Rectal smooth muscle tissue (tissue), 1 donor: ENCODE measurements at regions not wholly inside any gene's neighbourhood (a gene's known extent, or its start where the extent isn't known, plus 50 kb on each side); places are given as distances from the start of the nearest gene placed in this dataset.

Experiments used
- H3K27ac ChIP-seq: one replicate; pipeline ENCODE4 v1.7.0; 2013; ENCODE audit warnings: low read depth, low read length, inconsistent platforms
- H3K27me3 ChIP-seq: one replicate; pipeline ENCODE4 v1.7.0; 2013; ENCODE audit warnings: low read length; ENCODE audit not compliant: control insufficient read depth, insufficient read depth
- H3K36me3 ChIP-seq: one replicate; pipeline ENCODE4 v1.7.0; 2013; ENCODE audit warnings: low read length; ENCODE audit not compliant: control insufficient read depth, insufficient read depth
- H3K4me1 ChIP-seq: one replicate; pipeline ENCODE4 v1.7.0; 2013; ENCODE audit warnings: low read length; ENCODE audit not compliant: control insufficient read depth, insufficient read depth
- H3K4me3 ChIP-seq: one replicate; pipeline ENCODE4 v1.7.0; 2013; ENCODE audit warnings: low read length
- H3K9ac ChIP-seq: one replicate; pipeline ENCODE4 v1.7.0; 2013; ENCODE audit warnings: low read length

DNA sequence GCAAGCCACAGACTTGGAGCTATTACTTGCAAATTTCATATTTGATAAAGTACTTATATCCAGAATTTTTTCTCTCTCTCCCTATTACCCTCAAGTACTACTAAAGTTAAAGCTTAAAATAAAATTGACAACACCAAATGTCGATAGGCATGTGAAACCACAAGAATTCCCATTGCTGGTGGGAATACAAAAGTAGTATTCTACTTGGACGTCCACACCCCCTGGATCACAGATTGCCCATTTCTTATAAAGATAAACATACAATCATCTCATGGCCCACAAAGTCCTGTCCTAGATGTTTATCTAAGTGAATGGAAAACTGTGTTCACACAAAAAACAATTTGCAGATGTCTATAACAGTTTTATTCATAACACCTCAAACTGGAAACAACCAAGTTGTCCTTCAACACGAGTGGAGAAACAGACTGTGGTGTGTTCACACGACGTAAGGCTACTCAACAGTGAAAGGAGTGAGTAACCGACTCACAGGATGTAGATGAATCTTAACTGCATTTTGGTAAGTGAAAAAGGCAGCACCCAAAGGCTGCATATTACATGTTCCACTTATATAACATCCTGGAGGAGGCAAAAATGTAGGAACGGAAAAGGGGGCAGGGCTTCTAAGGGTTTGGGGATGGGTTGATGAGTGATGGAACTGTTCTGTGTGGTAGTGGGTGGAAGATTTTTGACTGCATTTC lies 297.4 kb downstream of the THBS2 start:
- H3K36me3 ChIP-seq, result no peaks in the 10 kb centered on the region
- no peak overlapping the region for H3K27ac ChIP-seq
- no peak overlapping the region for H3K9ac ChIP-seq
- H3K27me3 ChIP-seq, result no peaks in the 10 kb centered on the region
- no peak overlapping the region for H3K4me3 ChIP-seq
- peaks cover 14% of the 10 kb centered on the region for H3K4me1 ChIP-seq

DNA sequence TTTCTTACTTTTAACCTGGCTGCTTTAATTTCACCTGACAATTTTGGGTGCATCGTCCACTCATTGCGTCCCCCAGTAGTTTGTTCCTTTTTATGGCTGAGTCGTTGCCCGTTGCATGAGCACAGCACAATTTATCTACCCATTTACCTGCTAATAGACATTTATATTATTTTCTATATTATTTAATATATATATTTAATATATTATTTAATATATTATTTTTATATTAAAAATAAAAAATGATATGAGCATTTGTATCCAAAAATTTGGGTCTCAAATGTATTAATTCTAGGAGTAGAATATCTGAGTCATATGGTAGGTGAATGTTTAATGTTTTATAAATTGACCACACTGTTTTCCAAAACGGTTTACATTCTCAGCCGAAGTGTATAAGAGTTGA lies 300.2 kb downstream of the THBS2 start:
- Histone ChIP-seq H3K27ac (no peak overlapping the region), H3K27me3 (no peaks in the 10 kb centered on the region), H3K9ac (no peak overlapping the region), H3K4me1 (peaks cover 37% of the 10 kb centered on the region), H3K36me3 (no peaks in the 10 kb centered on the region), H3K4me3 (no peak overlapping the region)

DNA sequence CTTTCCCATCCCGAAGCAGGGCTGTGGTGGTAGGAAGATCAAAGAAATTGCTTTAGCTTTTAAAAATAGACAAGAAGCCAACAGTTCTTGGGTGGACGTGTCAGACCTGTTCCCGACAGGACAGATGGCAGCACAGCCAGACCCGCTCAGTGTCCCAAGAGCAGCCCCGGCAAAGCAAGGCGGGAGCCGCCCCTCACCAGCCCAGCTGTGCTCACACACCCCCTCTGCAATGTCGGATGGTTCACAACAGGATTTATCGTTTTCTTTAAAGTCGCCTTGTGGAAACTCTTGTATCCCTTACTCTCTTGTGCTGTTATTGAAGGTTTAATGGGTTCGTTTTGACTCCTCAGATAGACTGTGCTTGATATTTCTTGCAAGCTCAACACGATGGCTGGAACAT lies 302.4 kb downstream of the THBS2 start:
- Histone ChIP-seq H3K4me3 (peak overlapping the region; percentile 35), H3K27me3 (no peaks in the 10 kb centered on the region), H3K4me1 (peaks cover 36% of the 10 kb centered on the region), H3K36me3 (no peaks in the 10 kb centered on the region), H3K9ac (no peak overlapping the region), H3K27ac (peak overlapping the region; percentile 87)

DNA sequence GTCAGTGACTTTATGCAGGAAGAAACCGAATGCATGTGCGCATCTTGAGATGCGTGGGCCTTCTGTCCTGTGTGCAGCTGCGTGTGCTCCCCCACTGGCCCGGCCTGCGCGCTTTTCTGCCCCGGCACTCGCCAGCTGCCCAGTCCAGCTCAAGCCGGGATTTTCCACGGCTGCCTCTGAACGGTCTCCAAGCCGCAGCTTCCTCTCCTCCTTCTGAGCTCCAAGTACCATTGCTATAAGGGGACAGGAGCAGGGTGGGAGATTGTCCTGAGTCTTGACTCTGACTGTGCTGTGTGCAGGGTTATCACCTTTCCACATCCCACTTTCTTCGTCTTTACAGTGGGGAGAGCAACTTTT lies 302.8 kb downstream of the THBS2 start:
- no peaks in the 10 kb centered on the region for H3K36me3 ChIP-seq
- peaks cover 36% of the 10 kb centered on the region for H3K4me1 ChIP-seq
- no peaks in the 10 kb centered on the region for H3K27me3 ChIP-seq
- H3K27ac ChIP-seq, result peak overlapping the region; percentile 87
- peak overlapping the region; percentile 35 for H3K4me3 ChIP-seq
- no peak overlapping the region for H3K9ac ChIP-seq

DNA sequence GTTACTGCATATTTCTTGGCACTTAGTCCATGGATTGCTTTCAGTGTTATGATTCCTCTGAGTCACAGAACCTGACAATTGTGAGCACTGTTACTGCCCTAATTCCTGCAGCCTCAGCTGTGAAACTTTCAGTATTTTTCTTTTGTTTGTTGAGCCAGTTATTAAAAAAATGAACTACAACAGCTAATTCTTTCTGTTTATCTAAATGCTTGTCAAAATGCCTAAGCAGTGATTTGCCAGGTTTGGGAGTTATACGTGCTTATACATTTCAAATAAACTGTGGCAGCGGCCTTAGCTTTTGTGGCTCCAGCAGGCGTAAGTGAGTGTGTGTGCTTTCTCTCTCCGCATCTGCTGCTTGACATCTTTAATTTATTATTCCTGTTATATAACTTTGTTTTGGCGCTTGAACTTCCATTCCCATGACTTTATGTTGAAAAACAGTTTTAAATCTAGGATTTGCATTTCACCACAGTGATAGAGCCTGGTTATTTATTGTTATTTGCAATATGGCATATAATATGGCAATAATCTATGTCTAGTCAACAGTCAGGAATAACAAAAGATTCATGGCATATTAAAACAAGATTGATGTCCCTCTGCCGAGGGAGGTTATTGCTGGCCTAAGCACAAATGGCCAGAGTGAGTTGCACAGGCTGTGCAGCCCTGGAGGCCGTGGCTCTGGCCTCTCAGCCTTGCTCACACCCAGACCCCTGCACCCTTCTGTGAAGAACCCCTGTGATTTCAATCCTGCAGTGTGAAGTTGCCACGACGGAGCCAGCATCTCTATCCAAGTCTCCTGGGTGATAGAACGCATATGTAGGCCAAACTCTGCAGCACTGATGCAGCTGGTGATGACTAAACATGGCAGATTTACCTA lies 303.4 kb downstream of the THBS2 start:
- Histone ChIP-seq H3K27ac (peak overlapping the region; percentile 87), H3K4me3 (peak overlapping the region; percentile 20), H3K9ac (no peak overlapping the region), H3K27me3 (no peaks in the 10 kb centered on the region), H3K36me3 (no peaks in the 10 kb centered on the region), H3K4me1 (peaks cover 36% of the 10 kb centered on the region)

DNA sequence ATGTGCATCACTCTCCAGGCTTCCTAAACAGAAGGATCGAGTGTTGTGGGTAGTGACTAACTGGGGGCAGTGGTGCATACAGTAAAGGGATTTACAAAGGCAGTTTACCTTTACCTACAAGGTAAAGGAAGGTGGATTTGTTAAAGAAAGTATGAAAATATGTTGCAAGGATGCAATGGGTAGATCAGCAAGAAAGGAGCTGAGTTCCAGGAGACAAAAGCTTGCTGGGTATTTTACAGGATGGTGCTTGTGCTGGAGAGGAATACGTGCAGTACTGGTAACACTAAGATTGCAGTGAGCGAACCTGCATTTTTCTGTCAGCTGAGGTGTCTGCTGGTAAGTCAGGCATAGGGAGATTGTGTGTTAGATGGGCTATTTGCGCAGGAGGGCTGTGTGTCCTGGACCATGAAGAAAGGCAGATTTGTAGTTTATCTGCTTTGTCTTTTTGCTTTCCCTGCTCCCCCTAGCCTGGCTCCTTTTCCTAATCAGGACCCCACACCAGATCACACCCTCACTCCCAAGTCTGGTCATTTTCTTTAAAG lies 304.6 kb downstream of the THBS2 start:
- Histone ChIP-seq H3K4me1 (peaks cover 36% of the 10 kb centered on the region), H3K27ac (peak overlapping the region; percentile 87), H3K4me3 (no peak overlapping the region), H3K27me3 (no peaks in the 10 kb centered on the region), H3K9ac (no peak overlapping the region), H3K36me3 (no peaks in the 10 kb centered on the region)

DNA sequence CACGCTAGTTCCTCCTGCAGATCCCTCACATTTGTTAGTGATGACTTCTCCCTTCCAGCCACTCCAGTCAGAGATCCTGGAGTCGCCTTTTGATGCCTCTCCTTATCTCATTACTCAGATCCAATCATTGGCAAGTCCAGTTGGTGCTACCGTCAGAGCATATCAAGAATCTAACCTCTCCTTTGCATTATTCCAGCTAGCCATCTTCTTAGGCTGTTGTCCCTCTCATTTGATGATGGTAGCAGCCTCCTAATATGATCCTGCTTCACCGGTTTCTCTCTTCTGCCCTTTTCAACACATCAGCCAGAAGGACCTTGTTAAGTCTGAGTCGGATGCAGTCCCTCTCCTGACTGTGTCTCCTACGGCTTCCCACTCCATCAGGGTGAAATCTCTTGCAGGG lies 305.6 kb downstream of the THBS2 start:
- no peak overlapping the region for H3K4me3 ChIP-seq
- peaks cover 34% of the 10 kb centered on the region for H3K4me1 ChIP-seq

DNA sequence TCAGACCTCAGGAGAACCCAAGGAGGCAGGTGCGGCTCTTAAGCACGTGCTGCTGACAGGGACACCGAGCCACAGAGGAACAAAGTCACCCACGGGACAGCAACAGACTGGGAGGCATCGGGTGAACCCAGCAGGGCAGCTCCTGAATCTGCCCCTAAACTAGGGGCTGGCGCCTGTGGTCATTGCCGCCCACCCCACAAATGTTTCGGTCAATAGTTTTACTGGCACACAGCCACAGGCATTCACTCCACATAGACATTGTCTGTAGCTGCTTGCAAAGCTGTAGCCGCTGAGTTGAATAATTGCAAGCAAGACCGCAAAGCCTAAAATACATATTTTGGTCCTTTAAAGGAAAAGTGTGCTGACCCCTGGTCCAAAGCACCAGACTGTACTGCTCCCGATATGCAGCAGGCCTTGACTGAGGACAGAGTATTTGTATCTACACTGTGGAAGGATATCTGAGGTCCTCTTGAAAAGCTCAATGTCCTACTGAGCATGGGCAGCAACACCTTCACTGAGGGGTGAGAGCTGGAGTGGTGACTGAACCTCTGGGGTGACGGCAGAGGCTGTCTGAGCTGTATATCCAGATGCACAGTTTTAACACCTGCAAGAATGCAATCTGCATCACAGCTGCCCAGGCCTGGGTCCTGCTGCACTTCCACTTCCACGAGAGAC lies 310.3 kb downstream of the THBS2 start:
- Histone ChIP-seq H3K4me3 (no peak overlapping the region), H3K27me3 (no peaks in the 10 kb centered on the region), H3K4me1 (peaks cover 16% of the 10 kb centered on the region), H3K9ac (no peak overlapping the region), H3K36me3 (no peaks in the 10 kb centered on the region), H3K27ac (no peak overlapping the region)

More for the DNA sequence above, 305.6 kb downstream of the THBS2 start:
- H3K27ac ChIP-seq, result no peak overlapping the region
- H3K27me3 ChIP-seq, result no peaks in the 10 kb centered on the region
- no peaks in the 10 kb centered on the region for H3K36me3 ChIP-seq
- no peak overlapping the region for H3K9ac ChIP-seq

DNA sequence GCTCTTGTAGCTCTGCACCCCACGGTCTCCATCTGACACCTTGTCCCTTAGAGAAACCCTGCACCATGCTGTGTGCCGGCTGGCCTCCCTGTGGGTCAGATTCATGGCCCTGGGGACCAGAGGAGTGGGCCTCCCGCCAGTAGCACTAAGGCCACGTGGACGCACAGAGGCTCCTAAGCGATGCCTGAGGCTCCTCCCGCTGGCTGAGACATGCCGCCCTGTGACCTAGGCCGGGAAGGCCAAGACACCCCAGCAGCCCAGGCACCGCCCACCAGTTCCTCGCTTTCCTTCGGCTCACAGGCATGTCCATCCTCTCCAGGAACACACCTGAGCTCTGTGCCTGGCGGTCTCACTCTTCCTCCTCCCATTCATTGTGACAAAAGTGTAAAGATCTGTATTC lies 311.0 kb downstream of the THBS2 start:
- Histone ChIP-seq H3K9ac (no peak overlapping the region), H3K4me1 (peaks cover 15% of the 10 kb centered on the region), H3K36me3 (no peaks in the 10 kb centered on the region), H3K27ac (no peak overlapping the region), H3K27me3 (no peaks in the 10 kb centered on the region), H3K4me3 (no peak overlapping the region)

DNA sequence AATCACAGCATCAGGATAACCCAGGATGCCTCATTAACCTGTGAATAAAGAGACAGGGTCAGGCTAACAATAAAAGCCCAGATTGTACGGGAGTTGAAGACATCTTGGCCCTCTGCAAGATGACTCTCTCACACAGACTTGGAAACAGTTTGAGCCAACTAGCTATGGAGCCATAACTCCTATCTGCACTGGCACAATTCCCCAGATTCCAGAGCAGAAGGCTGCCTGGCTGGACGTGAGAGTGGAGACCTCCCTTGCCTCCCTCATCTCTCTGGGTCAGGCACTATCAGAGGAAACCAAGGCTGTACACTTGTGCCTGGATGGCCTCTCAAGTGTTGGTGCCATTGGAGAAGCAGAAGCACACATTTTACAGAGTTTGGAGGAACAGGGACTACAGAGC lies 312.6 kb downstream of the THBS2 start:
- Histone ChIP-seq H3K4me1 (peaks cover 18% of the 10 kb centered on the region), H3K36me3 (no peaks in the 10 kb centered on the region), H3K27me3 (no peaks in the 10 kb centered on the region), H3K4me3 (no peak overlapping the region), H3K27ac (peak overlapping the region; percentile 16), H3K9ac (no peak overlapping the region)

DNA sequence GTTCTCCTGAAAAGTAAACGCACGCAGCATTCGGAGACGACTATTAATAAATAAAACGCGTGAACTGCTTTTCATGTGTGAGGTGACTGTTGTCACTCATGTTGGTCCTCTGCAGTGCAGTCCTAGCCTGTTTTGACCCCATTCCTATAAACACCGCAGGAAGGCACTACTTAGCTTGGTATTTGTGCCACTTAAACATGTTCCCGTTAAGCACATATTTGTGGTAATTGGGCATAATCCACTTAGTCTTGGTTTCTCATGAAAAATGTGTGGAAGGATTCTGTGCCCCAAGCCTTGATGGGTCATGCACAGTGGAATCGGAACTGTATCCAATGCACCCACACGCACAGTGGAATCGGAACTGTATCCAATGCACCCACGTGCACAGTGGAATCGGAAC lies 313.9 kb downstream of the THBS2 start:
- Histone ChIP-seq H3K36me3 (no peaks in the 10 kb centered on the region), H3K4me3 (peak overlapping the region; percentile 25), H3K27me3 (no peaks in the 10 kb centered on the region), H3K4me1 (peaks cover 18% of the 10 kb centered on the region), H3K27ac (no peak overlapping the region), H3K9ac (no peak overlapping the region)

DNA sequence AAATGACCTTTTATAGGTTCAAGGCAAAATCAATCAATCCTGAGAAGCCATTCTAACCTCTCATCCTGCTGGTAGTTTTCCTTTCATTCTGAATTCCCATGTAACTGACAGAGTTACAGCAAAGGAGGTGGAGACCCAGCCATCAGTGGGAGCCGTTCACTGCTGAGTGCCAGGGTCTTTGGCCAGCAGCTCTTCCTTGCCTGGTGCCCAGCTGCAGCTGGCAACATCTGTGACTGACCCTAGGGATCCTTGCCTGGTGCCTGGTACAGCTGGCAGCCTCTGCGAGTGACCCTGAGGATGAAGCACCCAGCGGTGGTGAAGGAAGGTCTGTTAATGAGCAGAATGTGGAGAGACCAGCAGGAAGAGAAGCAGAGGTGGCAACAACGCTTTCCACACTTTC lies 314.6 kb downstream of the THBS2 start:
- no peak overlapping the region for H3K9ac ChIP-seq
- H3K4me1 ChIP-seq, result peaks cover 18% of the 10 kb centered on the region
- H3K27me3 ChIP-seq, result no peaks in the 10 kb centered on the region
- no peaks in the 10 kb centered on the region for H3K36me3 ChIP-seq
- no peak overlapping the region for H3K27ac ChIP-seq
- no peak overlapping the region for H3K4me3 ChIP-seq
